ENCODE measurements at regions not wholly inside any gene's neighbourhood (a gene's known extent, or its start where the extent isn't known, plus 50 kb on each side); places are given as distances from the start of the nearest gene placed in this dataset.

- ChIA-PET POLR2A (ENCODE audit: low non-redundant PET) (no interaction called here), CTCF (no interaction called here)
- Histone ChIP-seq H3K4me1 (ENCODE audit: insufficient read depth, low read length, poor library complexity, severe bottlenecking) (no peaks in the 10 kb centered on the region), H3K4me3 (ENCODE audit: low read depth, low read length, poor library complexity, severe bottlenecking) (no peak overlapping the region), H3K36me3 (ENCODE audit: insufficient read depth, low read length, poor library complexity, severe bottlenecking) (no peaks in the 10 kb centered on the region), H3K9me3 (ENCODE audit: low read depth, low read length, poor library complexity, severe bottlenecking) (no peaks in the 10 kb centered on the region), H3K27ac (ENCODE audit: low read depth, low read length, poor library complexity, severe bottlenecking) (no peak overlapping the region), H3K27me3 (replicated peaks; ENCODE audit: insufficient read depth, low read depth, low read length, poor library complexity) (no peaks in the 10 kb centered on the region)
- TF ChIP-seq CTCF (conservative IDR thresholded peaks at IDR 0.05; ENCODE audit: low read depth, low read length), result no peak
- TF ChIP-seq EZH2 (IDR thresholded peaks at IDR 0.05; ENCODE audit: borderline replicate concordance, low read depth, low read length, poor library complexity, severe bottlenecking), result no peak
- DNase-seq (ENCODE audit: low spot score), result no peak
- intact Hi-C loops (cut with micrococcal nuclease; ENCODE audit: unreplicated experiment), result no loop called here
- BruUV-seq (replicated peaks), result no TSS peak
These were observed 492.1 kb downstream of the UTRN start for GRCh38 chr6:144777249-144777648.

- Histone ChIP-seq H3K36me3 (ENCODE audit: insufficient read depth, low read length, poor library complexity, severe bottlenecking) (no peaks in the 10 kb centered on the region), H3K9me3 (ENCODE audit: low read depth, low read length, poor library complexity, severe bottlenecking) (no peaks in the 10 kb centered on the region), H3K4me1 (ENCODE audit: insufficient read depth, low read length, poor library complexity, severe bottlenecking) (no peaks in the 10 kb centered on the region), H3K27me3 (replicated peaks; ENCODE audit: insufficient read depth, low read depth, low read length, poor library complexity) (no peaks in the 10 kb centered on the region), H3K27ac (ENCODE audit: low read depth, low read length, poor library complexity, severe bottlenecking) (no peak overlapping the region), H3K4me3 (ENCODE audit: low read depth, low read length, poor library complexity, severe bottlenecking) (no peak overlapping the region)
- intact Hi-C loops (cut with micrococcal nuclease; ENCODE audit: unreplicated experiment), result no loop called here
- ChIA-PET POLR2A (ENCODE audit: low non-redundant PET) (no interaction called here), CTCF (no interaction called here)
- DNase-seq (ENCODE audit: low spot score), result no peak
- no TSS peak for BruUV-seq (replicated peaks)
- TF ChIP-seq CTCF (conservative IDR thresholded peaks at IDR 0.05; ENCODE audit: low read depth, low read length), result no peak
- TF ChIP-seq EZH2 (IDR thresholded peaks at IDR 0.05; ENCODE audit: borderline replicate concordance, low read depth, low read length, poor library complexity, severe bottlenecking), result no peak
These were observed 492.9 kb downstream of the UTRN start for GRCh38 chr6:144778056-144778455.

GRCh38 chr6:144778773-144779492 lies 493.8 kb downstream of the UTRN start:
- Histone ChIP-seq H3K4me3 (ENCODE audit: low read depth, low read length, poor library complexity, severe bottlenecking) (no peak overlapping the region), H3K27me3 (replicated peaks; ENCODE audit: insufficient read depth, low read depth, low read length, poor library complexity) (no peaks in the 10 kb centered on the region), H3K36me3 (ENCODE audit: insufficient read depth, low read length, poor library complexity, severe bottlenecking) (no peaks in the 10 kb centered on the region), H3K9me3 (ENCODE audit: low read depth, low read length, poor library complexity, severe bottlenecking) (no peaks in the 10 kb centered on the region), H3K4me1 (ENCODE audit: insufficient read depth, low read length, poor library complexity, severe bottlenecking) (no peaks in the 10 kb centered on the region), H3K27ac (ENCODE audit: low read depth, low read length, poor library complexity, severe bottlenecking) (no peak overlapping the region)
- CTCF ChIA-PET, result no interaction called here
- DNase-seq (ENCODE audit: low spot score), result peak; percentile 10
- TF ChIP-seq EZH2 (IDR thresholded peaks at IDR 0.05; ENCODE audit: borderline replicate concordance, low read depth, low read length, poor library complexity, severe bottlenecking) (no peak), CTCF (conservative IDR thresholded peaks at IDR 0.05; ENCODE audit: low read depth, low read length) (0 out of 2 replicates have a peak, but pooled peaks have one; percentile 30)
- intact Hi-C loops (cut with micrococcal nuclease; ENCODE audit: unreplicated experiment), result no loop called here
- POLR2A ChIA-PET (ENCODE audit: low non-redundant PET), result no interaction called here
- BruUV-seq (replicated peaks), result no TSS peak
